RCC 7860 (cell line): ENCODE measurements at regions not wholly inside any gene's neighbourhood (a gene's known extent, or its start where the extent isn't known, plus 50 kb on each side); places are given as distances from the start of the nearest gene placed in this dataset.
"Not testable (repeated sequence)": the region's sequence is repeated elsewhere in the genome, so short reads cannot be mapped to it uniquely, and the experiment has no call there.

Experiments used
- DNase-seq: peaks from one replicate; pipeline ENCODE4 v3.0.0-alpha.2; 2015; ENCODE audit warnings: low spot score
- FAIRE-seq: peaks from 2 replicates; lab custom pipeline; 2012; peaks lifted over from hg19 to GRCh38; lab: Jason Lieb, UNC

GRCh38 chr1:187771396-187771795 is 942.6 kb downstream of the PLA2G4A start:
- DNase-seq (peak; percentile 2), FAIRE-seq (no peak)

- no peak for DNase-seq
- no peak for FAIRE-seq
These were observed 944.4 kb downstream of the PLA2G4A start for GRCh38 chr1:187773168-187773567.

- DNase-seq (no peak), FAIRE-seq (no peak)
These were observed 959.0 kb downstream of the PLA2G4A start for GRCh38 chr1:187787736-187788135.

GRCh38 chr1:187788718-187789117 is 960.0 kb downstream of the PLA2G4A start:
- FAIRE-seq: no peak
- no peak for DNase-seq

GRCh38 chr1:187790724-187791123 is 962.0 kb downstream of the PLA2G4A start:
- DNase-seq (no peak), FAIRE-seq (no peak)

- DNase-seq (no peak), FAIRE-seq (no peak)
These were observed 965.8 kb downstream of the PLA2G4A start for GRCh38 chr1:187794561-187794960.

- DNase-seq (no peak), FAIRE-seq (no peak)
These were observed 980.8 kb downstream of the PLA2G4A start for GRCh38 chr1:187809549-187809948.

- FAIRE-seq: no peak
- no peak for DNase-seq
These were observed 987.9 kb downstream of the PLA2G4A start for GRCh38 chr1:187816646-187817045.

GRCh38 chr1:187817782-187818181 is 989.0 kb downstream of the PLA2G4A start:
- FAIRE-seq (no peak), DNase-seq (no peak)

GRCh38 chr1:187819086-187819485 is 990.3 kb downstream of the PLA2G4A start:
- FAIRE-seq (no peak), DNase-seq (no peak)

GRCh38 chr1:187836557-187836956 is 1007.8 kb downstream of the PLA2G4A start:
- DNase-seq (no peak), FAIRE-seq (no peak)

GRCh38 chr1:187837787-187838186 is 1009.0 kb downstream of the PLA2G4A start:
- FAIRE-seq: no peak
- no peak for DNase-seq

- FAIRE-seq (no peak), DNase-seq (no peak)
These were observed 1009.9 kb downstream of the PLA2G4A start for GRCh38 chr1:187838335-187839293.

GRCh38 chr1:187839873-187840272 is 1011.1 kb downstream of the PLA2G4A start:
- DNase-seq (no peak), FAIRE-seq (no peak)

GRCh38 chr1:187840557-187840956 is 1011.8 kb downstream of the PLA2G4A start:
- no peak for DNase-seq
- FAIRE-seq: no peak

GRCh38 chr1:187842406-187843165 is 1013.8 kb downstream of the PLA2G4A start:
- no peak for DNase-seq

GRCh38 chr1:187844313-187844712 is 1015.6 kb downstream of the PLA2G4A start:
- DNase-seq (no peak), FAIRE-seq (no peak)

More at GRCh38 chr1:187842406-187843165, 1013.8 kb downstream of the PLA2G4A start:
- no peak for FAIRE-seq

GRCh38 chr1:187847531-187847930 is 1018.8 kb downstream of the PLA2G4A start:
- DNase-seq: no peak
- no peak for FAIRE-seq

- FAIRE-seq: no peak
- DNase-seq: no peak
These were observed 1019.6 kb downstream of the PLA2G4A start for GRCh38 chr1:187848321-187848720.

GRCh38 chr1:187850146-187850545 is 1021.4 kb downstream of the PLA2G4A start:
- not testable (repeated sequence) for DNase-seq, FAIRE-seq

- FAIRE-seq: no peak
- no peak for DNase-seq
These were observed 1024.8 kb downstream of the PLA2G4A start for GRCh38 chr1:187853505-187853904.

GRCh38 chr1:187854457-187854856 is 1025.7 kb downstream of the PLA2G4A start:
- FAIRE-seq: no peak
- no peak for DNase-seq
